ENCODE measurements at regions not wholly inside any gene's neighbourhood (a gene's known extent, or its start where the extent isn't known, plus 50 kb on each side); places are given as distances from the start of the nearest gene placed in this dataset.

- Mint-ChIP-seq H3K4me3 (no peak overlapping the region), H3K36me3 (no peaks in the 10 kb centered on the region), H3K27ac (no peak overlapping the region), H3K9me3 (peaks cover 2% of the 10 kb centered on the region), H3K4me1 (no peaks in the 10 kb centered on the region), H3K27me3 (no peaks in the 10 kb centered on the region)
- CTCF ChIA-PET, result no interaction called here
- no peak for DNase-seq
Observed at GRCh38 chr12:82120901-82121300, 237.3 kb downstream of the CCDC59 start.

- H3K4me3 Mint-ChIP-seq, result no peak overlapping the region
- H3K36me3 Mint-ChIP-seq, result no peaks in the 10 kb centered on the region
- no peaks in the 10 kb centered on the region for H3K4me1 Mint-ChIP-seq
- DNase-seq, result no peak
- CTCF ChIA-PET, result no interaction called here
- H3K27me3 Mint-ChIP-seq, result no peaks in the 10 kb centered on the region
- no peaks in the 10 kb centered on the region for H3K9me3 Mint-ChIP-seq
- H3K27ac Mint-ChIP-seq, result no peak overlapping the region
Observed at GRCh38 chr12:82109243-82109642, 248.9 kb downstream of the CCDC59 start.

- Mint-ChIP-seq H3K9me3 (no peaks in the 10 kb centered on the region), H3K27me3 (no peaks in the 10 kb centered on the region), H3K4me3 (no peak overlapping the region), H3K27ac (no peak overlapping the region), H3K4me1 (no peaks in the 10 kb centered on the region), H3K36me3 (no peaks in the 10 kb centered on the region)
- CTCF ChIA-PET, result no interaction called here
- no peak for DNase-seq
Observed at GRCh38 chr12:82108615-82109014, 249.6 kb downstream of the CCDC59 start.

- Mint-ChIP-seq H3K27ac (no peak overlapping the region), H3K27me3 (no peaks in the 10 kb centered on the region), H3K4me1 (no peaks in the 10 kb centered on the region), H3K9me3 (peaks cover 10% of the 10 kb centered on the region), H3K4me3 (no peak overlapping the region), H3K36me3 (no peaks in the 10 kb centered on the region)
- CTCF ChIA-PET, result no interaction called here
- DNase-seq, result no peak
Observed at GRCh38 chr12:82099216-82099615, 259.0 kb downstream of the CCDC59 start.

- Mint-ChIP-seq H3K36me3 (no peaks in the 10 kb centered on the region), H3K4me1 (no peaks in the 10 kb centered on the region), H3K4me3 (no peak overlapping the region)
Observed at GRCh38 chr12:82097877-82098276, 260.3 kb downstream of the CCDC59 start.

GRCh38 chr12:82097438-82097837 lies 260.7 kb downstream of the CCDC59 start:
- H3K27ac Mint-ChIP-seq, result no peak overlapping the region
- no peaks in the 10 kb centered on the region for H3K4me1 Mint-ChIP-seq
- no peak for DNase-seq
- H3K36me3 Mint-ChIP-seq, result no peaks in the 10 kb centered on the region
- H3K4me3 Mint-ChIP-seq, result no peak overlapping the region
- no peaks in the 10 kb centered on the region for H3K27me3 Mint-ChIP-seq
- peaks cover 6% of the 10 kb centered on the region for H3K9me3 Mint-ChIP-seq
- CTCF ChIA-PET, result no interaction called here

More at GRCh38 chr12:82097877-82098276, 260.3 kb downstream of the CCDC59 start:
- CTCF ChIA-PET, result no interaction called here
- H3K27ac Mint-ChIP-seq, result no peak overlapping the region
- no peak for DNase-seq
- H3K27me3 Mint-ChIP-seq, result no peaks in the 10 kb centered on the region
- H3K9me3 Mint-ChIP-seq, result peaks cover 6% of the 10 kb centered on the region

GRCh38 chr12:82090165-82090564 lies 268.0 kb downstream of the CCDC59 start:
- Mint-ChIP-seq H3K27ac (no peak overlapping the region), H3K36me3 (no peaks in the 10 kb centered on the region), H3K4me1 (no peaks in the 10 kb centered on the region), H3K27me3 (no peaks in the 10 kb centered on the region), H3K4me3 (no peak overlapping the region), H3K9me3 (no peaks in the 10 kb centered on the region)
- CTCF ChIA-PET, result no interaction called here
- DNase-seq, result no peak

- H3K4me3 Mint-ChIP-seq, result no peak overlapping the region
- CTCF ChIA-PET, result no interaction called here
- no peaks in the 10 kb centered on the region for H3K4me1 Mint-ChIP-seq
- peaks cover 4% of the 10 kb centered on the region for H3K9me3 Mint-ChIP-seq
- no peaks in the 10 kb centered on the region for H3K36me3 Mint-ChIP-seq
- no peak for DNase-seq
- no peaks in the 10 kb centered on the region for H3K27me3 Mint-ChIP-seq
- no peak overlapping the region for H3K27ac Mint-ChIP-seq
Observed at GRCh38 chr12:82089369-82090121, 268.6 kb downstream of the CCDC59 start.

GRCh38 chr12:82082501-82082900 lies 275.7 kb downstream of the CCDC59 start:
- no peaks in the 10 kb centered on the region for H3K27me3 Mint-ChIP-seq
- no peak overlapping the region for H3K27ac Mint-ChIP-seq
- CTCF ChIA-PET, result no interaction called here
- no peak for DNase-seq
- H3K4me1 Mint-ChIP-seq, result no peaks in the 10 kb centered on the region
- H3K9me3 Mint-ChIP-seq, result peaks cover 4% of the 10 kb centered on the region
- H3K4me3 Mint-ChIP-seq, result no peak overlapping the region
- H3K36me3 Mint-ChIP-seq, result no peaks in the 10 kb centered on the region

GRCh38 chr12:82069931-82070514 lies 288.2 kb downstream of the CCDC59 start:
- Mint-ChIP-seq H3K27ac (no peak overlapping the region), H3K4me1 (no peaks in the 10 kb centered on the region), H3K9me3 (no peaks in the 10 kb centered on the region), H3K36me3 (no peaks in the 10 kb centered on the region), H3K27me3 (no peaks in the 10 kb centered on the region), H3K4me3 (no peak overlapping the region)
- DNase-seq, result no peak
- CTCF ChIA-PET, result no interaction called here

GRCh38 chr12:82058197-82058596 lies 299.0 kb upstream of the PPFIA2 start:
- no peaks in the 10 kb centered on the region for H3K36me3 Mint-ChIP-seq
- H3K27ac Mint-ChIP-seq, result no peak overlapping the region
- no peak overlapping the region for H3K4me3 Mint-ChIP-seq
- H3K9me3 Mint-ChIP-seq, result no peaks in the 10 kb centered on the region
- H3K4me1 Mint-ChIP-seq, result no peaks in the 10 kb centered on the region
- no peaks in the 10 kb centered on the region for H3K27me3 Mint-ChIP-seq
- CTCF ChIA-PET, result no interaction called here
- no peak for DNase-seq

- Mint-ChIP-seq H3K36me3 (no peaks in the 10 kb centered on the region), H3K27me3 (no peaks in the 10 kb centered on the region), H3K27ac (no peak overlapping the region), H3K4me1 (no peaks in the 10 kb centered on the region), H3K9me3 (no peaks in the 10 kb centered on the region), H3K4me3 (no peak overlapping the region)
- CTCF ChIA-PET, result no interaction called here
- DNase-seq, result no peak
Observed at GRCh38 chr12:82057770-82058169, 298.6 kb upstream of the PPFIA2 start.

- no peaks in the 10 kb centered on the region for H3K36me3 Mint-ChIP-seq
- CTCF ChIA-PET, result no interaction called here
- no peak overlapping the region for H3K4me3 Mint-ChIP-seq
- H3K27ac Mint-ChIP-seq, result no peak overlapping the region
- H3K4me1 Mint-ChIP-seq, result no peaks in the 10 kb centered on the region
- H3K27me3 Mint-ChIP-seq, result no peaks in the 10 kb centered on the region
- DNase-seq, result no peak
- no peaks in the 10 kb centered on the region for H3K9me3 Mint-ChIP-seq
Observed at GRCh38 chr12:82055391-82055790, 296.2 kb upstream of the PPFIA2 start.

GRCh38 chr12:82054566-82054965 lies 295.4 kb upstream of the PPFIA2 start:
- no peak overlapping the region for H3K27ac Mint-ChIP-seq
- H3K36me3 Mint-ChIP-seq, result no peaks in the 10 kb centered on the region
- no peaks in the 10 kb centered on the region for H3K27me3 Mint-ChIP-seq
- no peak overlapping the region for H3K4me3 Mint-ChIP-seq
- CTCF ChIA-PET, result no interaction called here
- H3K9me3 Mint-ChIP-seq, result no peaks in the 10 kb centered on the region
- DNase-seq, result no peak
- no peaks in the 10 kb centered on the region for H3K4me1 Mint-ChIP-seq

GRCh38 chr12:82047446-82047845 lies 288.3 kb upstream of the PPFIA2 start:
- Mint-ChIP-seq H3K27ac (no peak overlapping the region), H3K4me3 (no peak overlapping the region), H3K36me3 (no peaks in the 10 kb centered on the region), H3K27me3 (no peaks in the 10 kb centered on the region), H3K4me1 (no peaks in the 10 kb centered on the region), H3K9me3 (no peaks in the 10 kb centered on the region)
- no peak for DNase-seq
- CTCF ChIA-PET, result no interaction called here

Measured in activated naive CD4-positive, alpha-beta T cell treated with anti-CD3 and anti-CD28 coated beads, Interleukin-2, amount 10 ng/mL, durations not matched to agents 7 days and 5 days (primary cell).